ENCODE measurements at regions not wholly inside any gene's neighbourhood (a gene's known extent, or its start where the extent isn't known, plus 50 kb on each side); places are given as distances from the start of the nearest gene placed in this dataset.

DNA sequence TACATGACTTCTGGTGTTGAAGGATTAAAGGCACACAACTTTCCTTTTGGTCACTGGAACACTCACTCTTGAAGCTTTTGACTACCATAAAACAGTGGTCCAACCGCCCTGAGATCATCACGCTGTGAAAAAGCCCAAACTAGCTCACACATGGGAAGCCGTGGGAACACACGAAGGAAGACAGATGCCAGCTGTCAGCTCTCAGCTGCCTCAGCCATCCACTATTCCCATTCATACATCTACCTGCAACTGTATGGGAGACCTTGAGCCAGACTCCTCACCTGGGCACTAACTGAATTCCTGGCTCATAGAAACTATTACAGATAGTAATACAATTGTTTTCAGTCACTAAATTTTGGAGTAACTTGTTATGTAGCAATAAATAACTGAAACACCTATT, 246.1 kb downstream of the MSX2 start:
- no peak for TF ChIP-seq BACH2 (CRISPR knock-in tag; IDR thresholded peaks at IDR 0.05; ENCODE audit: borderline replicate concordance)
- no peak for TF ChIP-seq TSHZ2 (CRISPR knock-in tag; IDR thresholded peaks at IDR 0.05)
- ATAC-seq, result no peak

- TF ChIP-seq ISL1 (CRISPR knock-in tag; IDR thresholded peaks at IDR 0.05) (no peak), ZFP30 (CRISPR knock-in tag; IDR thresholded peaks at IDR 0.05) (no peak), ZNF8 (CRISPR knock-in tag; IDR thresholded peaks at IDR 0.05) (no peak), TCF4 (CRISPR knock-in tag; IDR thresholded peaks at IDR 0.05; ENCODE audit: borderline replicate concordance) (no peak), TOX (CRISPR knock-in tag; IDR thresholded peaks at IDR 0.05; ENCODE audit: borderline replicate concordance) (no peak), CSDC2 (CRISPR knock-in tag; IDR thresholded peaks at IDR 0.05) (no peak), CREB5 (CRISPR knock-in tag; IDR thresholded peaks at IDR 0.05; ENCODE audit: low read depth) (no peak), OSR1 (CRISPR knock-in tag; IDR thresholded peaks at IDR 0.05) (no peak), ZNF565 (CRISPR knock-in tag; conservative IDR thresholded peaks at IDR 0.05; ENCODE audit: low read depth) (no peak), ZFP3 (CRISPR knock-in tag; IDR thresholded peaks at IDR 0.05) (no peak), SNAI2 (CRISPR knock-in tag; IDR thresholded peaks at IDR 0.05) (no peak), CSRNP3 (CRISPR knock-in tag; IDR thresholded peaks at IDR 0.05) (no peak), ARNTL (CRISPR knock-in tag; IDR thresholded peaks at IDR 0.05; ENCODE audit: borderline replicate concordance, low read depth) (no peak), BACH2 (CRISPR knock-in tag; IDR thresholded peaks at IDR 0.05; ENCODE audit: borderline replicate concordance) (no peak), TSHZ2 (CRISPR knock-in tag; IDR thresholded peaks at IDR 0.05) (no peak), ZNF70 (CRISPR knock-in tag; IDR thresholded peaks at IDR 0.05) (no peak), ZC3H10 (CRISPR knock-in tag; IDR thresholded peaks at IDR 0.05) (no peak)
- TF ChIP-seq, protein P1, sequence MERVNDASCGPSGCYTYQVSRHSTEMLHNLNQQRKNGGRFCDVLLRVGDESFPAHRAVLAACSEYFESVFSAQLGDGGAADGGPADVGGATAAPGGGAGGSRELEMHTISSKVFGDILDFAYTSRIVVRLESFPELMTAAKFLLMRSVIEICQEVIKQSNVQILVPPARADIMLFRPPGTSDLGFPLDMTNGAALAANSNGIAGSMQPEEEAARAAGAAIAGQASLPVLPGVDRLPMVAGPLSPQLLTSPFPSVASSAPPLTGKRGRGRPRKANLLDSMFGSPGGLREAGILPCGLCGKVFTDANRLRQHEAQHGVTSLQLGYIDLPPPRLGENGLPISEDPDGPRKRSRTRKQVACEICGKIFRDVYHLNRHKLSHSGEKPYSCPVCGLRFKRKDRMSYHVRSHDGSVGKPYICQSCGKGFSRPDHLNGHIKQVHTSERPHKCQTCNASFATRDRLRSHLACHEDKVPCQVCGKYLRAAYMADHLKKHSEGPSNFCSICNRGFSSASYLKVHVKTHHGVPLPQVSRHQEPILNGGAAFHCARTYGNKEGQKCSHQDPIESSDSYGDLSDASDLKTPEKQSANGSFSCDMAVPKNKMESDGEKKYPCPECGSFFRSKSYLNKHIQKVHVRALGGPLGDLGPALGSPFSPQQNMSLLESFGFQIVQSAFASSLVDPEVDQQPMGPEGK (CRISPR knock-in tag; IDR thresholded peaks at IDR 0.05; ENCODE audit: borderline replicate concordance), result no peak
- no peak for ATAC-seq
These were observed 229.5 kb downstream of the MSX2 start for GRCh38 chr5:174953871-174954270.

DNA sequence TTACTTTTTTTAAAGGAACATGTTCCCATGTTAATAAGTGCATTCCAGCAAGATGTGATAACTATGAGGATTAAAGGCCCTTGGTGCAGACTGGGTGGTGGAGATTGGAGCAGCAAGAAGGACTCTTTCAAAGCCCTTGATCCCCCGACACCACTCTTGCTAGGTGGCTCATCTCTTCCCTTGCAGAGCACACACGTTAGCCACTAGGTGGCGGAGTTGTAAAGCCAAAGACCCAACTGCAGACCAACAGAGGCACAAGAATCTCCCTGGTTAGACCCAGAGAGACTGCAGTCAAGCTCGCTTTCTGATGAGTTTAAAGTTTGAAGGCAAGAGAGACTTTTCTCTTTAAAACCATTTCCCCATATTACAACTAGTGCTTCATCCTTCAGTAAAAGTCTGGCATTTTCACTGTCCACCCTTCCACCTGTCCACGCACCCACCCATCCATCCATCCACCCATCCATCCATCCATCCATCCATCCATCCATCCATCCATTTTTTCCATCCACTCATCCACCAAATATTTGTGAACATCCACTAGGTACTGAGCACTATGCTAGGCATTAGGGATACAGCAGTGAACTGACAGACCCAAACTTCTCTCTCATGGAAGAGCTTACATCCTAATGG, 226.9 kb downstream of the MSX2 start:
- no peak for TF ChIP-seq SNAI2 (CRISPR knock-in tag; IDR thresholded peaks at IDR 0.05)
- TF ChIP-seq ZFP3 (CRISPR knock-in tag; IDR thresholded peaks at IDR 0.05), result no peak
- peak; percentile 99 for ATAC-seq
